GM19397 (cell line): ENCODE measurements at regions not wholly inside any gene's neighbourhood (a gene's known extent, or its start where the extent isn't known, plus 50 kb on each side); places are given as distances from the start of the nearest gene placed in this dataset.
"Not testable (repeated sequence)": the region's sequence is repeated elsewhere in the genome, so short reads cannot be mapped to it uniquely, and the experiment has no call there.

ENCODE experiments used
- ATAC-seq: cut with Tn5 transposase; IDR thresholded peaks from one replicate; pipeline ENCODE4 v1.9.1; 2021; ENCODE audit warnings: mild to moderate bottlenecking, moderate library complexity; ENCODE audit not compliant: unreplicated experiment

GRCh38 chr16:87038528-87038927 lies 278.7 kb downstream of the C16orf95 start:
- ATAC-seq: not testable (repeated sequence)

- ATAC-seq: no peak
These were observed 276.7 kb downstream of the C16orf95 start for GRCh38 chr16:87040169-87041117.

GRCh38 chr16:87041286-87041685 lies 275.9 kb downstream of the C16orf95 start:
- no peak for ATAC-seq

GRCh38 chr16:87042551-87043230 lies 274.5 kb downstream of the C16orf95 start:
- no peak for ATAC-seq

GRCh38 chr16:87043231-87044031 lies 273.8 kb downstream of the C16orf95 start:
- ATAC-seq: no peak

GRCh38 chr16:87044032-87044382 lies 273.2 kb downstream of the C16orf95 start:
- no peak for ATAC-seq

GRCh38 chr16:87044829-87045228 lies 272.4 kb downstream of the C16orf95 start:
- ATAC-seq: no peak

GRCh38 chr16:87045466-87046216 lies 271.6 kb downstream of the C16orf95 start:
- no peak for ATAC-seq

- ATAC-seq: no peak
These were observed 271.0 kb downstream of the C16orf95 start for GRCh38 chr16:87046235-87046634.

GRCh38 chr16:87047221-87048037 lies 269.8 kb downstream of the C16orf95 start:
- no peak for ATAC-seq

GRCh38 chr16:87048038-87048729 lies 269.0 kb downstream of the C16orf95 start:
- ATAC-seq: no peak

GRCh38 chr16:87048730-87049115 lies 268.5 kb downstream of the C16orf95 start:
- no peak for ATAC-seq

GRCh38 chr16:87049216-87049615 lies 268.0 kb downstream of the C16orf95 start:
- ATAC-seq: not testable (repeated sequence)

GRCh38 chr16:87050142-87050541 lies 267.1 kb downstream of the C16orf95 start:
- no peak for ATAC-seq

GRCh38 chr16:87051526-87052320 lies 265.5 kb downstream of the C16orf95 start:
- no peak for ATAC-seq

GRCh38 chr16:87052506-87052905 lies 264.7 kb downstream of the C16orf95 start:
- ATAC-seq: no peak

- no peak for ATAC-seq
These were observed 263.9 kb downstream of the C16orf95 start for GRCh38 chr16:87053016-87053982.
